Vagina (tissue), 2 donors: ENCODE measurements at regions not wholly inside any gene's neighbourhood (a gene's known extent, or its start where the extent isn't known, plus 50 kb on each side); places are given as distances from the start of the nearest gene placed in this dataset.

Source experiments
- CTCF ChIP-seq, 3 experiments: fragments of 450-650 bp in 2 of 3; fragments of 200-600 bp in 1 of 3; sonication (generic) in 1 of 3; IDR thresholded peaks; one replicate each; pipeline ENCODE4 v1.5.1; 2017 to 2019; ENCODE audit warnings: antibody characterized with exemption in 3 of 3, mild to moderate bottlenecking in 2 of 3, moderate library complexity in 2 of 3
- POLR2A ChIP-seq, 2 donors: fragments of 450-650 bp; IDR thresholded peaks; one replicate each; pipeline ENCODE4 v1.6.1; 2017; ENCODE audit warnings: antibody characterized with exemption in 2 of 2, mild to moderate bottlenecking in 2 of 2, moderate library complexity in 2 of 2
- POLR2AphosphoS5 ChIP-seq, 2 donors: sonication (generic); formaldehyde crosslinking; IDR thresholded peaks; one replicate each; pipeline ENCODE4 v1.9.0; 2017; ENCODE audit warnings: antibody characterized with exemption in 2 of 2, mild to moderate bottlenecking in 2 of 2, low read depth in 1 of 2; ENCODE audit not compliant: insufficient read depth in 1 of 2

GRCh38 chr14:51511265-51511664, 140.4 kb upstream of the FRMD6 start:
- TF ChIP-seq CTCF (IDR thresholded peaks at IDR 0.05) (no peak), POLR2AphosphoS5 (IDR thresholded peaks at IDR 0.05; ENCODE audit: insufficient read depth in 1 of 2, low read depth in 1 of 2) (no peak), POLR2A (IDR thresholded peaks at IDR 0.05) (no peak)
